Thyroid gland (tissue), 4 donors: ENCODE measurements at regions not wholly inside any gene's neighbourhood (a gene's known extent, or its start where the extent isn't known, plus 50 kb on each side); places are given as distances from the start of the nearest gene placed in this dataset.

Experiments used
- DNase-seq, 2 donors: peaks; one replicate each; pipeline ENCODE4 v3.0.0-alpha.2; 2019
- H3K27ac ChIP-seq, 3 donors: fragments of 200-600 bp; sonication (generic); 1 replicate in 2 of 3; 2 replicates in 1 of 3; pipeline ENCODE4 v1.5.1; 2016 to 2019; ENCODE audit warnings: mild to moderate bottlenecking in 1 of 3, moderate library complexity in 1 of 3
- H3K27me3 ChIP-seq: fragments of 200-600 bp; sonication (generic); one replicate; pipeline ENCODE4 v1.5.1; 2019
- H3K36me3 ChIP-seq, 2 donors: fragments of 200-600 bp; sonication (generic); one replicate each; pipeline ENCODE4 v1.5.1; 2016 to 2019
- H3K4me1 ChIP-seq, 2 donors: fragments of 200-600 bp; sonication (generic); one replicate each; pipeline ENCODE4 v1.5.1; 2017 to 2019
- H3K4me3 ChIP-seq, 3 donors: fragments of 200-600 bp; sonication (generic); replicated peaks in 1 of 3; 1 replicate in 2 of 3; 2 replicates in 1 of 3; pipeline ENCODE4 v1.5.1; 2016; ENCODE audit warnings: mild to moderate bottlenecking in 1 of 3
- H3K9me3 ChIP-seq: fragments of 200-600 bp; sonication (generic); one replicate; pipeline ENCODE4 v1.5.1; 2017
- CTCF ChIP-seq, 6 experiments: fragments of 200-600 bp in 3 of 6; fragments of 450-650 bp in 3 of 6; sonication (generic) in 3 of 6; IDR thresholded peaks; one replicate each; pipeline ENCODE4 v1.5.1; 2016 to 2019; ENCODE audit warnings: antibody characterized with exemption in 6 of 6, mild to moderate bottlenecking in 2 of 6, inconsistent platforms in 1 of 6, moderate library complexity in 1 of 6
- POLR2A ChIP-seq, 2 donors: fragments of 450-650 bp; IDR thresholded peaks; one replicate each; pipeline ENCODE4 v1.6.1; 2017; ENCODE audit warnings: antibody characterized with exemption in 2 of 2, mild to moderate bottlenecking in 2 of 2, moderate library complexity in 1 of 2
- WGBS, 2 donors: methylation state at CpG; one replicate each; pipeline ENCODE4 v1.1.5; 2017; 5-methylcytosine and 5-hydroxymethylcytosine counted together
- intact Hi-C: fragments of 100-400 bp; cut with DNase I; formaldehyde crosslinking; loops from one replicate; pipeline ENCODE4 v1.15.1; 2023

GRCh38 chr1:38505944-38506343 lies 353.6 kb downstream of the RRAGC start:
- Histone ChIP-seq H3K27ac (no peak overlapping the region), H3K9me3 (no peaks in the 10 kb centered on the region), H3K4me3 (no peak overlapping the region), H3K36me3 (no peaks in the 10 kb centered on the region), H3K27me3 (no peaks in the 10 kb centered on the region), H3K4me1 (no peaks in the 10 kb centered on the region)
- no peak for DNase-seq
- WGBS, 2 donors: 59 to 76% methylated on average over 8 of the region's 8 CpGs
- no peak for TF ChIP-seq CTCF (IDR thresholded peaks at IDR 0.05)
- TF ChIP-seq POLR2A (IDR thresholded peaks at IDR 0.05): no peak
- intact Hi-C loops: no loop called here

GRCh38 chr1:38502758-38503157 lies 356.8 kb downstream of the RRAGC start:
- intact Hi-C loops: no loop called here
- Histone ChIP-seq H3K27me3 (no peaks in the 10 kb centered on the region), H3K4me1 (no peaks in the 10 kb centered on the region), H3K4me3 (no peak overlapping the region), H3K36me3 (no peaks in the 10 kb centered on the region), H3K9me3 (no peaks in the 10 kb centered on the region), H3K27ac (no peak overlapping the region)
- DNase-seq: no peak
- no peak for TF ChIP-seq POLR2A (IDR thresholded peaks at IDR 0.05)
- TF ChIP-seq CTCF (IDR thresholded peaks at IDR 0.05): no peak
- WGBS, 2 donors: 48 to 51% methylated on average over 4 of the region's 4 CpGs

GRCh38 chr1:38500891-38501290 lies 358.7 kb downstream of the RRAGC start:
- DNase-seq: no peak
- no peaks in the 10 kb centered on the region for H3K27me3 ChIP-seq
- H3K9me3 ChIP-seq: no peaks in the 10 kb centered on the region
- TF ChIP-seq POLR2A (IDR thresholded peaks at IDR 0.05) (no peak), CTCF (IDR thresholded peaks at IDR 0.05) (no peak)
- H3K4me1 ChIP-seq: no peaks in the 10 kb centered on the region
- intact Hi-C loops: no loop called here
- no peak overlapping the region for H3K4me3 ChIP-seq
- no peak overlapping the region for H3K27ac ChIP-seq
- 71 to 86% methylated on average over 2 of the region's 2 CpGs for WGBS, 2 donors
- no peaks in the 10 kb centered on the region for H3K36me3 ChIP-seq

- intact Hi-C loops: no loop called here
Measured at GRCh38 chr1:38500352-38500751, 359.2 kb downstream of the RRAGC start.

GRCh38 chr1:38498686-38499085 lies 360.9 kb downstream of the RRAGC start:
- 50 to 61% methylated on average over 7 of the region's 7 CpGs for WGBS, 2 donors
- no peaks in the 10 kb centered on the region for H3K9me3 ChIP-seq
- H3K27me3 ChIP-seq: no peaks in the 10 kb centered on the region
- DNase-seq: no peak
- H3K4me3 ChIP-seq: no peak overlapping the region
- no peaks in the 10 kb centered on the region for H3K36me3 ChIP-seq
- no peak overlapping the region for H3K27ac ChIP-seq
- H3K4me1 ChIP-seq: no peaks in the 10 kb centered on the region
- intact Hi-C loops: no loop called here
- no peak for TF ChIP-seq CTCF (IDR thresholded peaks at IDR 0.05)

More at GRCh38 chr1:38500352-38500751, 359.2 kb downstream of the RRAGC start:
- no peak for DNase-seq
- Histone ChIP-seq H3K27me3 (no peaks in the 10 kb centered on the region), H3K27ac (no peak overlapping the region), H3K4me1 (no peaks in the 10 kb centered on the region), H3K9me3 (no peaks in the 10 kb centered on the region), H3K36me3 (no peaks in the 10 kb centered on the region), H3K4me3 (no peak overlapping the region)
- no peak for TF ChIP-seq POLR2A (IDR thresholded peaks at IDR 0.05)
- peak in 3 of 6 experiments; percentile 16 to 36 (median 21) for TF ChIP-seq CTCF (IDR thresholded peaks at IDR 0.05)
- WGBS, 2 donors: 88% methylated on average over 2 of the region's 2 CpGs
